Transverse colon (tissue), 4 donors: ENCODE measurements at regions not wholly inside any gene's neighbourhood (a gene's known extent, or its start where the extent isn't known, plus 50 kb on each side); places are given as distances from the start of the nearest gene placed in this dataset.

ENCODE experiments used
- DNase-seq: peaks from one replicate; pipeline ENCODE4 v3.0.0-alpha.2; 2019
- H3K27ac ChIP-seq, 4 donors: fragments of 200-600 bp; sonication (generic); 2 replicates each; pipeline ENCODE4 v1.5.1; 2016 to 2018; ENCODE audit warnings: inconsistent platforms in 4 of 4
- H3K27me3 ChIP-seq: fragments of 200-600 bp; sonication (generic); 2 replicates; pipeline ENCODE4 v1.5.1; 2017; ENCODE audit warnings: inconsistent platforms
- H3K36me3 ChIP-seq, 4 donors: fragments of 200-600 bp; sonication (generic); 2 replicates each; pipeline ENCODE4 v1.5.1; 2017 to 2019; ENCODE audit warnings: inconsistent platforms in 4 of 4
- H3K4me1 ChIP-seq, 4 donors: fragments of 200-600 bp; sonication (generic); 2 replicates each; pipeline ENCODE4 v1.5.1; 2017 to 2020; ENCODE audit warnings: inconsistent platforms in 4 of 4
- H3K4me3 ChIP-seq, 4 donors: fragments of 200-600 bp; sonication (generic); 1 replicate in 1 of 4; 2 replicates in 3 of 4; pipeline versions ENCODE4 v1.5.1 to v1.6.1; 2017 to 2019; ENCODE audit warnings: inconsistent platforms in 4 of 4
- H3K9me3 ChIP-seq, 2 donors: fragments of 200-600 bp; sonication (generic); 2 replicates each; pipeline ENCODE4 v1.5.1; 2017 to 2019; ENCODE audit warnings: inconsistent platforms in 2 of 2
- EP300 ChIP-seq: sonication (generic); formaldehyde crosslinking; IDR thresholded peaks from one replicate; pipeline ENCODE4 v1.6.1; 2017; ENCODE audit warnings: antibody characterized with exemption, low read depth
- POLR2A ChIP-seq: fragments of 450-650 bp; IDR thresholded peaks from one replicate; pipeline ENCODE4 v1.6.1; 2016; ENCODE audit warnings: antibody characterized with exemption, mild to moderate bottlenecking, moderate library complexity
- POLR2AphosphoS5 ChIP-seq, 3 donors: sonication (generic); formaldehyde crosslinking; IDR thresholded peaks; one replicate each; pipeline ENCODE4 v1.6.1; 2016; ENCODE audit warnings: antibody characterized with exemption in 3 of 3
- WGBS, 2 donors: methylation state at CpG; one replicate each; pipeline ENCODE4 v1.1.5; 2018; ENCODE audit warnings: low coverage in 1 of 2; 5-methylcytosine and 5-hydroxymethylcytosine counted together
- in situ Hi-C, 4 donors: fragments of 200-750 bp; cut with MboI; loops; one replicate each; pipeline versions ENCODE4 v1.15.0 to v1.15.1; 2017; ENCODE audit warnings: low sequenced_read_pairs in 3 of 4, low pct_ligation_motif_present in 1 of 4, low pct_unique_long_range_greater_than_20kb in 1 of 4
- intact Hi-C: fragments of 100-400 bp; cut with DNase I; formaldehyde crosslinking; loops from one replicate; pipeline ENCODE4 v1.15.1; 2023; ENCODE audit warnings: low total_unique reads
- TF ChIP-seq, protein P1 (sequence below), 5 experiments: fragments of 200-600 bp in 3 of 5; fragments of 450-650 bp in 2 of 5; sonication (generic) in 3 of 5; IDR thresholded peaks; 1 replicate in 2 of 5; 2 replicates in 3 of 5; pipeline ENCODE4 v1.5.1; 2016 to 2017; ENCODE audit warnings: antibody characterized with exemption in 5 of 5, inconsistent platforms in 3 of 5, mild to moderate bottlenecking in 2 of 5, moderate library complexity in 1 of 5

DNA sequence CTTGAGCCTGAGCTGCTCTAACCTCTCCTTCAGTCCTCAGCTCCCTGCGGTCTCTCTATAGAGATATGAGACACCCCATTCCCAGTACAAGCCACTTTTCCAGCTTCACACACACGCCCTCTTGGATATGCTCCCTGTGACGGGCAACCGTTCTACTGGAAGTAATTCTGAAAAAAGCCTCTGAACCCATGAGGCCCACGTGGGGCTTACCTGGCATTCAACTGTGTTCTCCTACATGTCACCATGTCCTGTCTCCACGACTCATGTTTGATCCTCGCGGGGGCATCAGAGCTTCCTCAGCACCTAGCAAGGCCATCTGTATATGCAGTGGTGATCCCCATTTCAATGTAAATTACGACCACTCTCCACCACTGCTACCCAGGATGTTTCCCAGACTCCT, 69.2 kb upstream of the DUSP22 start:
- in situ Hi-C loops (no loop called here), intact Hi-C loops (loop anchor here (2.0 kb wide), 1 partner anchor 76 kb away; no protein-coding TSS in a partner anchor)
- no peak overlapping the region for H3K27ac ChIP-seq
- TF ChIP-seq, protein P1, sequence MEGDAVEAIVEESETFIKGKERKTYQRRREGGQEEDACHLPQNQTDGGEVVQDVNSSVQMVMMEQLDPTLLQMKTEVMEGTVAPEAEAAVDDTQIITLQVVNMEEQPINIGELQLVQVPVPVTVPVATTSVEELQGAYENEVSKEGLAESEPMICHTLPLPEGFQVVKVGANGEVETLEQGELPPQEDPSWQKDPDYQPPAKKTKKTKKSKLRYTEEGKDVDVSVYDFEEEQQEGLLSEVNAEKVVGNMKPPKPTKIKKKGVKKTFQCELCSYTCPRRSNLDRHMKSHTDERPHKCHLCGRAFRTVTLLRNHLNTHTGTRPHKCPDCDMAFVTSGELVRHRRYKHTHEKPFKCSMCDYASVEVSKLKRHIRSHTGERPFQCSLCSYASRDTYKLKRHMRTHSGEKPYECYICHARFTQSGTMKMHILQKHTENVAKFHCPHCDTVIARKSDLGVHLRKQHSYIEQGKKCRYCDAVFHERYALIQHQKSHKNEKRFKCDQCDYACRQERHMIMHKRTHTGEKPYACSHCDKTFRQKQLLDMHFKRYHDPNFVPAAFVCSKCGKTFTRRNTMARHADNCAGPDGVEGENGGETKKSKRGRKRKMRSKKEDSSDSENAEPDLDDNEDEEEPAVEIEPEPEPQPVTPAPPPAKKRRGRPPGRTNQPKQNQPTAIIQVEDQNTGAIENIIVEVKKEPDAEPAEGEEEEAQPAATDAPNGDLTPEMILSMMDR (IDR thresholded peaks at IDR 0.05), result no peak
- no peak for TF ChIP-seq EP300
- TF ChIP-seq POLR2AphosphoS5 (IDR thresholded peaks at IDR 0.05), result no peak
- no peak for TF ChIP-seq POLR2A
- H3K36me3 ChIP-seq, result no peaks in the 10 kb centered on the region
- WGBS, 2 donors, result 81 to 84% methylated on average over 5 to 9 of the region's 9 CpGs
- H3K9me3 ChIP-seq, result no peaks in the 10 kb centered on the region
- DNase-seq, result no peak
- no peaks in the 10 kb centered on the region for H3K4me1 ChIP-seq
- peaks cover 6% of the 10 kb centered on the region for H3K27me3 ChIP-seq
- H3K4me3 ChIP-seq, result no peak overlapping the region

DNA sequence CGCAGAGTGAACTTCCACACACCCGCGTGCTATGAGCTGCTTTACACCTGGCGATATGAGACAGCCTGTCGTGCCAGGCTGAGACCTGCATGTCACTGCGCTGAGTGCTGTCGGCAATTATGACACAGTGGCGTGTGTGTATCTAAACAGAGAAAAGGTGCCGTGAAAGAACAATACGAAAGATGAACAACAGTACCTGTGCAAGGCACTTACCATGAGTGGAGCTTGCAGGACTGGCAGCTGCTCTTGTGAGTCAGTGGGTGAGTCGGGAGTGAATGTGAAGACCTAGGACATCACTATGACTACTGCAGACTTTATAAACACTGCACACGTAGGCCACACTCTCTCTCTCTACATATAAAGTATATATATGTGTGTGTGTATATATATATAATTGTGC, 68.5 kb upstream of the DUSP22 start:
- no peaks in the 10 kb centered on the region for H3K9me3 ChIP-seq
- in situ Hi-C loops (no loop called here), intact Hi-C loops (loop anchor here (2.0 kb wide), 1 partner anchor 75 kb away; no protein-coding TSS in a partner anchor)
- H3K4me3 ChIP-seq, result no peak overlapping the region
- no peak overlapping the region for H3K27ac ChIP-seq
- no peaks in the 10 kb centered on the region for H3K36me3 ChIP-seq
- no peak for DNase-seq
- WGBS, 2 donors, result 90 to 93% methylated on average over 8 to 12 of the region's 12 CpGs
- TF ChIP-seq, protein P1 (IDR thresholded peaks at IDR 0.05), result no peak
- no peak for TF ChIP-seq EP300
- H3K4me1 ChIP-seq, result no peaks in the 10 kb centered on the region
- peaks cover 6% of the 10 kb centered on the region for H3K27me3 ChIP-seq

DNA sequence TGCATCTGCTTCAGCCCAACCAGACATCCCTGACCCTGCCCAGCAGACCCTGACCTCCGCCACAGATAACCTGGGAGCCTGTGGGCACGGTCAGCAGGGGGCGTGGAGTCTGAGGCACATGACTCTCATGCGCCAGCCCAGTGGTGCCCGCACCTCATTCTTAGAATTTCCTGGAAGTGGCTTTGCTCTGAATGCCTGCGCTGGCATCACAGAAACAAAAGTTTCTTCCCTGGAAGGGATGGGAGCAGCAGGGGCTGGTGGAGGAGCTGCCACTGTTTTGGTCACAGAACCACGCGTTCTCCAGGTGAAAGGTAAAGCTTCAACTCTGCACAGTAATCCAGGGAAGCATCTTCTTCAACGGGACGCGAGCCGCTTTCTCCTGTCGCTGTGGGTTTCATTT, 67.9 kb upstream of the DUSP22 start:
- Histone ChIP-seq H3K4me1 (no peaks in the 10 kb centered on the region), H3K27me3 (peaks cover 6% of the 10 kb centered on the region), H3K4me3 (no peak overlapping the region), H3K9me3 (no peaks in the 10 kb centered on the region), H3K27ac (no peak overlapping the region), H3K36me3 (no peaks in the 10 kb centered on the region)
- no peak for DNase-seq
- in situ Hi-C loops (no loop called here), intact Hi-C loops (no loop called here)
- TF ChIP-seq EP300 (no peak), POLR2A (no peak), POLR2AphosphoS5 (IDR thresholded peaks at IDR 0.05) (no peak)
- TF ChIP-seq, protein P1 (IDR thresholded peaks at IDR 0.05), result no peak
- WGBS, 2 donors, result 86 to 90% methylated on average over 5 to 13 of the region's 13 CpGs

DNA sequence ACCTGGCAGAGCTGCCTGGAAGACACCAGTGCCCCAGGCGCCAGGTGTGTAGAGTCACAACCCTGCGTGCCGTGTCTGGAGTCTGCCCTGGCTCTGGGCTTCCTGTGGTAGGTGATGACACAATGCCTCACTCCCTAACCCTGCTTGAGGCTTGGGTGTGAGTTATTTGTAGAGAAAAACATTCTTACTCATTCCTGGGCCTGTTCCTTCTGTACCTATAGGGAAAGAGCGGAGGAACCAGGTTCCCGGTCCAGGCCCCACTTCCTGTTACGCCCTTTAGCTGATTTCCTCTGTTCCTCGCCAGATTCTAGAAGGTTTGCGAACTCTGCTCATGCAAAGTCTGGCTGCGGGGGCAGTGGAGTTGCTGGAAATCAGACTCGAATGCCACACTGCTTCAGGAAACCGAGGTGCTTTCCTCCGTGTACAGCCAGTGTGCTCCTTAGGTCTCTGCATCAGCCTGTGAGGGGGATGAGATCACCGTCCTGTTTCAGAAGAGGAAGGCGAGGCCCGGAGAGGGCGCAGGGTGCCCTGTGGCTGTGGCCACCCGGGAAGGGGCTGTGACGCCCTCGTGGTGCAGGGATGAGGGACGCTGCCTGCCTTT, 67.1 kb upstream of the DUSP22 start:
- no peak for DNase-seq
- peaks cover 6% of the 10 kb centered on the region for H3K27me3 ChIP-seq
- in situ Hi-C loops, result no loop called here
- no peaks in the 10 kb centered on the region for H3K9me3 ChIP-seq
- no peak overlapping the region for H3K27ac ChIP-seq
- 69% methylated on average over 20 of the region's 20 CpGs; no CpG with 5 or more reads in 1 of the 2 donors for WGBS, 2 donors
- intact Hi-C loops, result no loop called here
- no peaks in the 10 kb centered on the region for H3K36me3 ChIP-seq
- no peak overlapping the region for H3K4me3 ChIP-seq
- H3K4me1 ChIP-seq, result no peaks in the 10 kb centered on the region
- TF ChIP-seq POLR2A (no peak), EP300 (no peak), POLR2AphosphoS5 (IDR thresholded peaks at IDR 0.05) (no peak)
- TF ChIP-seq, protein P1 (IDR thresholded peaks at IDR 0.05), result no peak
